HG02840 (cell line): ENCODE measurements at regions not wholly inside any gene's neighbourhood (a gene's known extent, or its start where the extent isn't known, plus 50 kb on each side); places are given as distances from the start of the nearest gene placed in this dataset.

Experiments used
- ATAC-seq: cut with Tn5 transposase; IDR thresholded peaks from one replicate; pipeline ENCODE4 v1.9.1; 2021; ENCODE audit warnings: mild to moderate bottlenecking, moderate library complexity, moderate number of reproducible peaks; ENCODE audit not compliant: unreplicated experiment, low FRiP score

GRCh38 chr16:80489173-80489572 is 51.6 kb upstream of the DYNLRB2 start:
- ATAC-seq, result no peak

DNA sequence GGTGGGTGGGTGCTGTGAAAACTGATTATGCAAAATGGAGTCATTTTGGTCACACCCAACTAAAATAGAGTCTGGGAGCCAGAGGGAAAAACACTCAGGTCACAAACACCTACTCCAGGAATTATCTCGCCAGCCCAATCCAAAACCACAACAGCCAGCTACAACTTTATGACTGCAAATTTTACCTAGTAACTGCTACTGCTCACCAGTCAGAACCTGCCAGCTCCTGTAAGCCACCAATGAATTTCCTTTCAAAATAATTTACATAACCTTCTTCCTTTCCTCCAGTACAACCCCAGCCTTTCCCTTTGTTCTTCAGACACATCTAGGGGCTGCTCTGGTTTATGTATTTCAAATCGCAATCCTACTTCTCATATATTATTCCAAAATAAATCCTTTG is 52.6 kb upstream of the DYNLRB2 start:
- ATAC-seq, result no peak

GRCh38 chr16:80480664-80481063 is 60.1 kb upstream of the DYNLRB2 start:
- no peak for ATAC-seq

DNA sequence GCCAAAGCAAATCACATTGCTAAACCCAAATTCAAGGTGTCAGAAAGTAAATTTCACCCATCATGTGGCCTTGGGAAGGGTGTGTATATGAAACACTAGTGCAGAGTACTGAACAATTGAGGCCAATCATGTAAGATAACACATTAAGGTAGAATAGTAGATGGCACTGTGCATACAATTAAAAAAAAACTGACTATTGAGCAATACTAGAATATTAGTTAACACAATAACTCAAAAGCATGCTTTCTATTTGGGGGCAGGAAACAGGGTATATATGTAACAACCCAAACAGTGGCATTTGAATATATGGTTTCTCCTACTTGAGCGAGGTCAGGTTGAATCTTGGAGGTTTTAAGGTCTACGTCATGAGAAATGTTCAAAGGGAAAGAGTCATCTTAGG is 63.0 kb upstream of the DYNLRB2 start:
- no peak for ATAC-seq

GRCh38 chr16:80468029-80468428 is 72.8 kb upstream of the DYNLRB2 start:
- ATAC-seq, result no peak

DNA sequence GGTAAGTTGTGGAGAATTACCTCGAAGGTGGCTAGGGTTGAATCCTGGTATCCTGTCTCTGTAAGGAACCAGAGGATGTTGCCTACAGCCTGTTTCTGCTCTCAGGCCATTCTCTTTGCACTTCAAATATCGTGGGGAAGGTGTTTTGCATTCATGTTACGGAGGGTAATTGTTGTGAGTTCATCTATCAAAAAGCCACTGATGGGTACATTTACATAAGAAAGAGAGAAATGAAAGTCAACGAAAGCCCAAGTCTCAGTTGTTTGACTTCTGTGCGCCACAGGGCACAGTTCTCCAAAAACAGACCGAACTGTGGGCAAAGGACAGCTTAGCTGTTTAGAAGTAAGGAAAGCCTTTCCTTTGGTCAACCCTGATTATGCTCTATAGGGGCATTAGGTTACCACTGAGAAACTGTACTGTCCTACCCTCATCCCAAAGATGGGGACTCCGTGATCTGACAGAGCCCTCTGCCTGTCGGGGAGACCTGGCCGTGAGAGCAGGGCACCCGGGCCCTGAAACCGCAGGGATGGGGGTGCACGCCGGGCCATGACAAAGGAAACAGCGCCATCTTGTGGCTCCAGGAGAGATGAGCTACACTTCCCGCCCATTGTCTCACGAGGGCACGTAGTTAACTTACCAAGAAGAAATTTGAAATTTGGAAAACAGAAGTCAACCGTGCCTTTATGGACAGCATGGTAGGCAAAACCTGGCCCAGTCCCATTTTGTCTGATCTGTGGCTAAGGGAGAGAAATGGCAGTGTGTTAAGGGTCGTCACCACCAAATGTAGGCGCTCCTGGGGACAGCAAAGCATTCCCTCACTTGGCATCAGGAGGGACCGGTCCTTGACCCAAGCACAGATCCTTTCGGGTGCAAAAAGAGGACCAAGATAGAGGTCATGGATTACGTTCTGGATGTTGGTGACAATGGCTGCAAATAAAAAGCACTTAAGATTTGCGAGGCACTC is 74.5 kb upstream of the DYNLRB2 start:
- no peak for ATAC-seq

GRCh38 chr16:80463751-80464495 is 76.9 kb upstream of the DYNLRB2 start:
- ATAC-seq, result no peak

DNA sequence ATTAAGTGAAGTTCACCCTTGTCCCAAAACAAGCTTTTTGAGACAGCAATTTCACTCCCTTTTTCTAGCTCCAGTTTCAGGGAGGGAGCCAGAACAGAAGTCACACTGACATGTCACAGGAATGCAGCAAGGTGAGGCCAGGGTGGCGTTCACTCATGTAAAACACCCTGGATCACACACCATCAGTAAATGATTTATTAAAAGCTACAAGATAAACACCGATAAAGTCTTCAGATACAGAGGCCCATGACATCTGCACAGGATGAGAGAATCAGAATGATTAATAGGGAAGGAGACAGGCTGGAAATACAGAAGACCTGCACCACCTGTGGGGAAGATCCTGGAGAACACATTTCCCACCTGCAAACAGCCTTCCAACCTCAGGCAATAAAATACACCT is 77.5 kb upstream of the DYNLRB2 start:
- ATAC-seq, result no peak

DNA sequence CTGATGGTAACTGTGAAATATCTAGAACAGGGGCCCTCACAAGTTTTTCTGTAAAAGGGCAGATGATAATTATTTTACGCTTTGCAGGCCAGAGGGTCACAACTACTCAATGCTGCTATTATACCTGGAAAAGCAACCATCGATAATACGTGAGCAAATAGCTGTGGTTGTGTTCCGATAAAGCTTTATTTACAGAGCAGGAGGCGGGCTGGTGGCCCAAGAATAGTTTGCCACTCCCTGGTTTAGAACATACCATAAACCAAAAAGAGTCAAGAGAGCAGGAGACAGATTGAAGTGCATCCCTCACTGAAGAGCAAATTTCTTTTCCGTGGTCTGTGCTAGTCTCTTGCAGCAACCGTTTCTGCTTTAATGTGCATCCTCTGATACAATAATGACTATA is 77.9 kb upstream of the DYNLRB2 start:
- ATAC-seq, result no peak

- no peak for ATAC-seq
Measured at GRCh38 chr16:80460988-80461387, 79.8 kb upstream of the DYNLRB2 start.

GRCh38 chr16:80459966-80460365 is 80.8 kb upstream of the DYNLRB2 start:
- no peak for ATAC-seq

- ATAC-seq, result no peak
Measured at GRCh38 chr16:80459331-80459777, 81.4 kb upstream of the DYNLRB2 start.

GRCh38 chr16:80457871-80458270 is 82.9 kb upstream of the DYNLRB2 start:
- no peak for ATAC-seq

DNA sequence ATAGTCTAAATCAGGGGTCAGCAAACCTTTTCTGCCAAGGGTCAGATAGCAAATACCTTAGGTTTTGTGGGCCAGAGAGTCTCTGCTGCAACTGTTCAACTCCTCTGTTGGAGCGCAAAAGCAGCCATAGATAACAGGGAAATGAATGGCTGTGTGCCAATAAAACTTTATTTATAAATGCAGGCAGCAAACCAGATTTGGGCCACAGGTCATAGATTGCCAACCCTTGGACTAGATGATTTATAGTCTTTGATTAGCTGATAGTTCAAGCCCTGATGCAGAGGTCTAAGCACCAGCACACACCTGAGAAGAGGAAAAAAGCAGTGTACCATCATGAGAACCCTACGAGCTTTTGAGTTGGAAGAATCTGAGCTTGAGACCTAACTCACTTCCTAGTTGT is 86.0 kb upstream of the DYNLRB2 start:
- no peak for ATAC-seq

GRCh38 chr16:80449392-80449791 is 91.4 kb upstream of the DYNLRB2 start:
- no peak for ATAC-seq

DNA sequence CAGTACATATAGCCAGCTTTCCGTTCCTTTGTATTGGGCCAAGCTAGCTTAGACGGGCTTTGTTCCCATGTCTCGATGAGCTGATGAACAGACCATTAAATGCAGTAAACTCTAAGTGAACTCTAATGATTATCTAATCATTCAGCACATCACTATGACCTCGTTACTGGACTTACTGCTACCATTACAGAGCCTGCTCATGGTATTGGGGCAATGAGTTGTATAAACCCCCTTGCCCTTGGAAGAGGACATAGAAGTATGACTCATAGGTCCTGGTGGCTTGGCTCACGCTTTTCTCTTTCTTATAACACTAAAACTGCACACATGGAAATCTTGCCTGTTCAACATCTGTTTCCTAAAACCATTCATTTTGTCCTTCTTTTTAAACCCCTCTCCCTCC is 93.6 kb upstream of the DYNLRB2 start:
- no peak for ATAC-seq

DNA sequence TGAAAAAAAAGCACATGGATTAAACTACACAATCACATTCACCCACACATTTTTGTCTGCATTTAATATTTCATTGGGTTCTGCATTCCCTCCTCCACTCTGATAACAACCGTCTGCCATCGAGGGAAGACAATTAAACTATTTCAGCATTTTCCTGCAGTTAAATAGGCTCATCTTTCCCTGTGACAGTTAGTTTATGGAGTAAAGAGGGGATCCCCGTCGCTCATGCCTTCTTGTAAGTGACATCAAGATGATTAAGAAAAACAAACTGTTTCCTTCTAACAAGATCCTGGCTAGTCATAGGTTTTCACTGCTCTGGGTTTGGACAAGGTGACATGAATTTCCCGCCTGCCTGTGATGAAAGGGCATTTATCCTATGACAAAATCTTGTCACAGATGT is 98.0 kb upstream of the DYNLRB2 start:
- no peak for ATAC-seq

DNA sequence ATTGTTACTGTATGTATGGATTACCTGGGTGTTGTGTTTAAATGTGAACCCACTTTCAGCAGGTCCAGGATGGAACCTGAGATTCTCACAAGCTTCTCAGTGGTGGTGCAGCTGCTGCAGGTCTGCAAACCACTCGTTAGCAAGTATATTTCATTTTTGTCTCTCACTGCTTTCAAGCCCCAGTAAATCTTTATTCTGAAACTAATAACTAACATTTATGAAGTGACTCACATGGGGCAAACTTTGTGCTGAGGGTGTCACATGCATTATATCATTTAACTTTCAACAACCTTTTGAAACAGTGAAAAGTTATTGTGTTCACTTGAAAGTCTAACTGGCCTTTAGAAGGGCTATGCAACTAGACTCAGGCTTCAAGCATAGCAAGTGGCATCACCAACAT is 98.9 kb upstream of the DYNLRB2 start:
- no peak for ATAC-seq

DNA sequence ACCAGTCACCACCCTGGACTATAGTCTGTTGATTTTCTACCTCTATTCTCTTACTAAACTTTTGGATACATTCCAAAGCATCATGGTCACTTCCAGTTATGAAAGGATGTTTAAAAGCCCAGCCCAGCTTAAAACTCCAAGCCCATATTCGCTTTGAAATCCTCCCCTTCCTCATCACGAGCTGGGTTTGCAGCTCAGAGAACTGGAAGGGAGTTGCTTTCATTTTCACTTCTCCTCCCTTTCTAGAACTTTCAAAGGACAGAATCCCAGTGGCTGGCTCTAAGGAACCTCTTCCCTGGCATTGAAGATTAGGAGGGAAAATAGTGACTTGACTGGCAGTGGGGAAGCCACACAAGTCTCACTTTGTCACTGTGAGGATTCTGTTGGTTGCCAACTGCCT is 100.1 kb upstream of the DYNLRB2 start:
- no peak for ATAC-seq

- ATAC-seq, result no peak
Measured at GRCh38 chr16:80437707-80438106, 103.1 kb upstream of the DYNLRB2 start.

GRCh38 chr16:80436510-80436909 is 104.3 kb upstream of the DYNLRB2 start:
- no peak for ATAC-seq

GRCh38 chr16:80433623-80434022 is 107.2 kb upstream of the DYNLRB2 start:
- ATAC-seq, result no peak
